HCT116 (cell line): ENCODE measurements at regions not wholly inside any gene's neighbourhood (a gene's known extent, or its start where the extent isn't known, plus 50 kb on each side); places are given as distances from the start of the nearest gene placed in this dataset.

Experiments used
- ATAC-seq: fragments of 200-7000 bp; cut with Tn5 transposase; 2 replicates; pipeline ENCODE4 v1.9.1; 2020; ENCODE audit warnings: mild to moderate bottlenecking, moderate library complexity
- BruUV-seq: library from RNA; stranded (reverse); fragments of 400-500 nt; replicated peaks from 2 replicates; lab custom pipeline; 2021; lab: Mats Ljungman, UMichigan
- CTCF ChIA-PET: fragments of 300-600 bp; sonication (Branson Sonifier 250); formaldehyde crosslinking; loops from one replicate; lab custom pipeline; 2021; ENCODE audit warnings: antibody characterized with exemption; lab: Charles Lee
- POLR2A ChIA-PET: fragments of 300-600, 350-600 bp; sonication (Branson Sonifier 250); formaldehyde crosslinking; loops from one replicate; lab custom pipeline; 2021; ENCODE audit warnings: antibody characterized with exemption; lab: Charles Lee
- RAD21 ChIA-PET, 2 experiments: fragments of 300-600 bp; sonication (Branson Sonifier 250); formaldehyde crosslinking; loops; one replicate each; lab custom pipeline; 2023; ENCODE audit warnings: low total read pairs in 2 of 2; ENCODE audit not compliant: uncharacterized antibody in 2 of 2, unreplicated experiment in 2 of 2, low non-redundant PET in 1 of 2; lab: Charles Lee
- DNase-seq: peaks from one replicate; pipeline ENCODE4 v3.0.0-alpha.2; 2010; ENCODE audit warnings: low read depth, low spot score
- H2AFZ ChIP-seq: fragments of 200-600 bp; shearing (Covaris generic), sonication (generic); 2 replicates; pipeline ENCODE4 v1.6.1; 2017; ENCODE audit warnings: low read depth, mixed run types, mixed read lengths, antibody characterized with exemption, low read length; ENCODE audit not compliant: poor library complexity, severe bottlenecking
- H3K27ac ChIP-seq: 2 replicates; pipeline ENCODE4 v1.5.1; 2012; ENCODE audit warnings: low read depth, low read length
- H3K27me3 ChIP-seq: fragments of 200-600 bp; sonication (generic); 2 replicates; pipeline ENCODE4 v1.6.1; 2016; ENCODE audit warnings: mixed run types, low read length, mixed read lengths; ENCODE audit not compliant: insufficient read depth
- H3K36me3 ChIP-seq, 2 experiments: fragments of 200-500 bp in 1 of 2; fragments of 200-600 bp in 1 of 2; sonication (Bioruptor generic) in 1 of 2; sonication (generic) in 1 of 2; 2 replicates each; pipeline versions ENCODE4 v1.5.1 to v1.6.1; 2014 to 2016; ENCODE audit warnings: low read length in 2 of 2, inconsistent platforms in 1 of 2, mixed read lengths in 1 of 2, mixed run types in 1 of 2; ENCODE audit not compliant: insufficient read depth in 2 of 2, control insufficient read depth in 1 of 2
- H3K4me1 ChIP-seq, 2 experiments: fragments of 200-600 bp in 1 of 2; sonication (generic) in 1 of 2; 2 replicates each; pipeline versions ENCODE4 v1.5.1 to v1.6.1; 2012 to 2017; ENCODE audit warnings: low read length in 2 of 2, inconsistent platforms in 1 of 2, mild to moderate bottlenecking in 1 of 2, mixed read lengths in 1 of 2, mixed run types in 1 of 2, moderate library complexity in 1 of 2; ENCODE audit not compliant: insufficient read depth in 2 of 2, control insufficient read depth in 1 of 2
- H3K4me2 ChIP-seq: fragments of 200-600 bp; sonication (generic); 2 replicates; pipeline ENCODE4 v1.6.1; 2017; ENCODE audit warnings: mixed run types, low read length, mixed read lengths
- H3K4me3 ChIP-seq, 2 experiments: fragments of 200-600 bp in 1 of 2; sonication (generic) in 1 of 2; replicated peaks in 1 of 2; 2 replicates each; pipeline ENCODE4 v1.5.1; 2011 to 2016; ENCODE audit warnings: low read length in 2 of 2, control low read depth in 1 of 2, low read depth in 1 of 2, mild to moderate bottlenecking in 1 of 2, mixed read lengths in 1 of 2, mixed run types in 1 of 2
- H3K79me2 ChIP-seq: fragments of 200-600 bp; sonication (generic); 2 replicates; pipeline ENCODE4 v1.6.1; 2017; ENCODE audit warnings: mild to moderate bottlenecking, mixed run types, low read length, moderate library complexity, mixed read lengths; ENCODE audit not compliant: insufficient read depth
- H3K9ac ChIP-seq: fragments of 200-600 bp; sonication (generic); 2 replicates; pipeline ENCODE4 v1.6.1; 2016; ENCODE audit warnings: low read length, mixed read lengths
- H3K9me2 ChIP-seq: fragments of 200-600 bp; sonication (generic), shearing (Covaris generic); 2 replicates; pipeline ENCODE4 v1.6.1; 2017; ENCODE audit warnings: mixed run types, mild to moderate bottlenecking, moderate library complexity; ENCODE audit not compliant: insufficient read depth
- H3K9me3 ChIP-seq, 2 experiments: fragments of 200-500 bp in 1 of 2; fragments of 200-600 bp in 1 of 2; sonication (Bioruptor generic) in 1 of 2; sonication (generic) in 1 of 2; 2 replicates each; pipeline ENCODE4 v1.6.1; 2014 to 2017; ENCODE audit warnings: low read length in 2 of 2, mixed read lengths in 2 of 2, inconsistent platforms in 1 of 2, low read depth in 1 of 2, mild to moderate bottlenecking in 1 of 2, mixed run types in 1 of 2, moderate library complexity in 1 of 2; ENCODE audit not compliant: control insufficient read depth in 1 of 2, insufficient read depth in 1 of 2
- H4K20me1 ChIP-seq: fragments of 200-600 bp; sonication (generic), shearing (Covaris generic); 2 replicates; pipeline ENCODE4 v1.6.1; 2017; ENCODE audit warnings: mixed run types, mild to moderate bottlenecking, moderate library complexity; ENCODE audit not compliant: insufficient read depth
- CBX3 ChIP-seq: IDR thresholded peaks from 2 replicates; pipeline ENCODE4 v1.6.1; 2012; ENCODE audit warnings: low read depth
- CEBPB ChIP-seq: IDR thresholded peaks from 2 replicates; pipeline ENCODE4 v1.6.1; 2012; ENCODE audit warnings: low read depth
- EZH2 ChIP-seq: fragments of 200-600 bp; sonication (generic); IDR thresholded peaks from 2 replicates; pipeline ENCODE4 v1.6.1; 2017; ENCODE audit warnings: antibody characterized with exemption, mixed run types
- EZH2phosphoT487 ChIP-seq: fragments of 200-600 bp; IDR thresholded peaks from 2 replicates; pipeline ENCODE4 v1.6.1; 2018; ENCODE audit warnings: antibody characterized with exemption, borderline replicate concordance
- POLR2AphosphoS5 ChIP-seq: IDR thresholded peaks from 2 replicates; pipeline ENCODE4 v1.6.1; 2011; ENCODE audit warnings: mild to moderate bottlenecking, low read depth, low read length, moderate library complexity
- SRF ChIP-seq: IDR thresholded peaks from 2 replicates; pipeline ENCODE4 v1.6.1; 2012; ENCODE audit warnings: low read depth
- YY1 ChIP-seq: IDR thresholded peaks from 2 replicates; pipeline ENCODE4 v1.6.1; 2011; ENCODE audit warnings: low read length, low read depth, moderate library complexity, mild to moderate bottlenecking; ENCODE audit not compliant: insufficient replicate concordance; ENCODE audit errors: extremely low read depth
- ZNF274 ChIP-seq: fragments of 200-500 bp; sonication (Bioruptor generic); IDR thresholded peaks from 2 replicates; pipeline ENCODE4 v1.6.1; 2014; ENCODE audit warnings: mild to moderate bottlenecking, low read depth, low read length, inconsistent platforms
- intact Hi-C: fragments of 100-400 bp; cut with micrococcal nuclease; formaldehyde crosslinking; loops from 2 replicates; pipeline ENCODE4 v1.10.0; 2022
- TF ChIP-seq, protein P1 (sequence below): IDR thresholded peaks from 2 replicates; pipeline ENCODE4 v1.6.1; 2012
- TF ChIP-seq, protein P2 (sequence below): IDR thresholded peaks from 2 replicates; pipeline ENCODE4 v1.6.1; 2012; ENCODE audit warnings: low read depth

DNA sequence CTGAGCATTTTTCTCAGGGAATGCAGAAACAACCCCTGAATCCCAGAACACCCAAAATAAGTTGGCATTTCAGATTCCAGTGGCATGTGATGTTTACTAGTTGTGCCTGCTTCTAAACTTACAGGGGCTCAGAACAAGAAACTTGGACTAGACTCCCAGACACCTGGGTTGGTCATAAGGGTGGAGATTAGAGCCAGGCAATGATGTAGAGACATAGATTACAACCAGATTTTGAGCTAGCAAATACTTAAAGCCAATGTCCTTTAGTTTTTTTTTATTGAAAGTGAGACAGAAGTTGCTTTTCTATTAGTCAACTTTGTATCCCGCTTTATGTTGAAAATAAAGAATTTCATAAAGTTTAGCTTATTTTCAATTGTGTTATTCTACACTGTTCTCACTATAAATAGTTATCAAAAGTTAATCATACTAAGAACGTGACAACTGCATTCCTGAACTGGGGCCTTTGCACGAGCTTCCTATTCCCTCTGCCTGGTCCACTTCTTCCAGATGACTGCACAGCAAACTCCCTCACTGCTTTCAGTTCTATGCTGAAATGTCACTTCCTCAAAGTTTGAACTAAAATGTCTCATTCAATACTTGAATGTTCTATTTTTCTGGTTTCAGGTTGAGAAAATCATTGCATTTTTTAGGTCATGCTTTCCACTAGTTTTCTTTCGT lies 224.7 kb upstream of the PPP1R2C start:
- no peak overlapping the region for H3K9ac ChIP-seq
- no peaks in the 10 kb centered on the region for H3K4me1 ChIP-seq
- H3K27ac ChIP-seq: no peak overlapping the region
- RAD21 ChIA-PET: no interaction called here
- H3K9me3 ChIP-seq: no peaks in the 10 kb centered on the region
- no TSS peak for BruUV-seq
- no peak for DNase-seq
- no peak for ATAC-seq
- POLR2A ChIA-PET: no interaction called here
- no peak overlapping the region for H3K4me3 ChIP-seq
- CTCF ChIA-PET: no interaction called here
- no peaks in the 10 kb centered on the region for H4K20me1 ChIP-seq
- H3K79me2 ChIP-seq: no peaks in the 10 kb centered on the region
- intact Hi-C loops: no loop called here
- H3K27me3 ChIP-seq: no peaks in the 10 kb centered on the region
- no peaks in the 10 kb centered on the region for H3K9me2 ChIP-seq
- TF ChIP-seq ZNF274: no peak
- no peak for TF ChIP-seq EZH2phosphoT487
- TF ChIP-seq SRF: no peak
- TF ChIP-seq POLR2AphosphoS5: no peak
- no peak for TF ChIP-seq EZH2
- no peak for TF ChIP-seq CBX3
- TF ChIP-seq, protein P1, sequence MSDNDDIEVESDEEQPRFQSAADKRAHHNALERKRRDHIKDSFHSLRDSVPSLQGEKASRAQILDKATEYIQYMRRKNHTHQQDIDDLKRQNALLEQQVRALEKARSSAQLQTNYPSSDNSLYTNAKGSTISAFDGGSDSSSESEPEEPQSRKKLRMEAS: no peak
- TF ChIP-seq CEBPB: no peak
- TF ChIP-seq YY1: no peak
- TF ChIP-seq, protein P2, sequence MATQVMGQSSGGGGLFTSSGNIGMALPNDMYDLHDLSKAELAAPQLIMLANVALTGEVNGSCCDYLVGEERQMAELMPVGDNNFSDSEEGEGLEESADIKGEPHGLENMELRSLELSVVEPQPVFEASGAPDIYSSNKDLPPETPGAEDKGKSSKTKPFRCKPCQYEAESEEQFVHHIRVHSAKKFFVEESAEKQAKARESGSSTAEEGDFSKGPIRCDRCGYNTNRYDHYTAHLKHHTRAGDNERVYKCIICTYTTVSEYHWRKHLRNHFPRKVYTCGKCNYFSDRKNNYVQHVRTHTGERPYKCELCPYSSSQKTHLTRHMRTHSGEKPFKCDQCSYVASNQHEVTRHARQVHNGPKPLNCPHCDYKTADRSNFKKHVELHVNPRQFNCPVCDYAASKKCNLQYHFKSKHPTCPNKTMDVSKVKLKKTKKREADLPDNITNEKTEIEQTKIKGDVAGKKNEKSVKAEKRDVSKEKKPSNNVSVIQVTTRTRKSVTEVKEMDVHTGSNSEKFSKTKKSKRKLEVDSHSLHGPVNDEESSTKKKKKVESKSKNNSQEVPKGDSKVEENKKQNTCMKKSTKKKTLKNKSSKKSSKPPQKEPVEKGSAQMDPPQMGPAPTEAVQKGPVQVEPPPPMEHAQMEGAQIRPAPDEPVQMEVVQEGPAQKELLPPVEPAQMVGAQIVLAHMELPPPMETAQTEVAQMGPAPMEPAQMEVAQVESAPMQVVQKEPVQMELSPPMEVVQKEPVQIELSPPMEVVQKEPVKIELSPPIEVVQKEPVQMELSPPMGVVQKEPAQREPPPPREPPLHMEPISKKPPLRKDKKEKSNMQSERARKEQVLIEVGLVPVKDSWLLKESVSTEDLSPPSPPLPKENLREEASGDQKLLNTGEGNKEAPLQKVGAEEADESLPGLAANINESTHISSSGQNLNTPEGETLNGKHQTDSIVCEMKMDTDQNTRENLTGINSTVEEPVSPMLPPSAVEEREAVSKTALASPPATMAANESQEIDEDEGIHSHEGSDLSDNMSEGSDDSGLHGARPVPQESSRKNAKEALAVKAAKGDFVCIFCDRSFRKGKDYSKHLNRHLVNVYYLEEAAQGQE: no peak
- no peaks in the 10 kb centered on the region for H3K36me3 ChIP-seq
- H2AFZ ChIP-seq: no peak overlapping the region
- H3K4me2 ChIP-seq: no peak overlapping the region
